Fibroblast of peridontal ligament (primary cell): ENCODE measurements at regions not wholly inside any gene's neighbourhood (a gene's known extent, or its start where the extent isn't known, plus 50 kb on each side); places are given as distances from the start of the nearest gene placed in this dataset.
"Not testable (repeated sequence)": the region's sequence is repeated elsewhere in the genome, so short reads cannot be mapped to it uniquely, and the experiment has no call there.

Experiments used
- DNase-seq: peaks from one replicate; pipeline ENCODE4 v3.0.0-alpha.2; 2010; ENCODE audit errors: extremely low read depth

DNA sequence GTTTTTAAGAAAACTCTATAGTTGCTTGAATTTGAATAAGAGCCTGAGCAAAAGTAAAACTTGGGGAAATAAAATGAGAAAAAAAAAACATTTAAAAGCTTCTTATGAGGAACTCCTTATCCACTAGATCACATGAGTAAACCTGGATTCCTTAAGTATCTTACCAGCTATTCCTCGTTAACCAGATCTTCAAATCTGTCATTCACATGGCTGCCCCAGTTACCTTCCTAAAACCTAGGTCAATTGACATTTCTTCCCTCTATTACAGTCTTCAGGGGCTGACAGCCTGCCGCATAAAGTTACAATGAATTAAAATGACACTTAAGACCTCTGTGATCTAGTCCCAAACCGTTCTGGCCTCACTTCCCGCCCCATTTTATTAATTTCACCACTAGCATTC is 583.6 kb downstream of the NR2F2 start:
- DNase-seq: no peak

DNA sequence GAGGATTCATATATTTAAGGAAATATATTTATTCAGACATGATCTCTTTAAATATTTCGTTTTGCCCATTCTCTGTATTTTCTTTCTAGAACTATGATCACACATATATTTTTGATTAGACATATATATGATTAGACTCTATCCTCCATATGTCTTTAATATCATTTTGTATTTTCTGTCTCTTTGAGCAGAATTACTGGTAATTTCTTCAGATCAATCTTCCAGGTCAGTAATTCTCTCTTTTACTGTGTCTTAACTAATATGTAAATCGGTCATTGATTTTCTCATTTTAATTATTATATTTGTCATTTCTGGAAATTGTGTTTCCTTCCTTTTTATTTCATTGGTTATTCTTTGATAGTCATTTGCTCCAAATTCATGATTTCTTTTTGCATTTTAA is 586.2 kb downstream of the NR2F2 start:
- DNase-seq: no peak

DNA sequence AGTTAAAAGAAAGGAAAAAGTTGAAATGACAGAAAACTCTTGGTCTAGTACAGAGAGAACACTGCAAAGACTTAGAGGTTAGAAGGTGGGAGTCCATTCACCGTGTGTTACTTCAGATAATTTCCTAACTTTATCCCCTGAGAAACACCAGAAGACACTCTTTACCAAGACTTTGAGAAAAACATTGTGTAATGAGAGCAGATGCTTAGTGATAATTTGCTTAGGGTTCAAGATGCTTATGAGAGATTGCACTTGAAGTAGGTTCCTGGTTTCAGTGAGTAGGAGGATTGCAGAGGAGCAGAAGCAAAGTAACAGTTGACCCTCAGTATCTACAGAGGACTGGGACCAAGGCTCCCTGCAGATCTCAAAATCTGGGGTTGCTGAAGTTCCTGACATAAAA is 594.1 kb downstream of the NR2F2 start:
- no peak for DNase-seq

GRCh38 chr15:96947296-96948229 is 617.1 kb downstream of the NR2F2 start:
- no peak for DNase-seq

DNA sequence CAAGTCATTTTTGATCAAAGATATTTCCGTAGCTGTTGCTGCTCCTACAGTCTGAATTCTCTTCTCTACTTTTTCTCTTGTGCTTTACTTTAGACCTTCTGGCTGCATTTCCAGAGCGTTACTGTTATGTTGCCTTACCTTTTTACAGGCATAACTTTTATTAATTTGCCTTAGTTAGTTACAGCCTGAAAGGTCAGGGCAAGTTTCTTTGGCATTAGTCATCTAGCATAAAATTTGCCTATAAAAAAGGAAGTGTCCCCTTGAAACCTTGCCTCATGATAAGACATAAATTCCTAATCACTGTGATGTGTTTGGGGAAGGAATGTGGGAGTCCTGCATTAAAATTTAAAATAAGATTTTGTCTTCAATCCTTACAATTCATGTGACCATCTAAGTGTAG is 618.5 kb downstream of the NR2F2 start:
- no peak for DNase-seq

GRCh38 chr15:96958721-96959120 is 628.2 kb downstream of the NR2F2 start:
- DNase-seq: no peak

GRCh38 chr15:96959501-96959900 is 629.0 kb downstream of the NR2F2 start:
- DNase-seq: no peak

- no peak for DNase-seq
These were observed 630.4 kb downstream of the NR2F2 start for GRCh38 chr15:96960711-96961480.

DNA sequence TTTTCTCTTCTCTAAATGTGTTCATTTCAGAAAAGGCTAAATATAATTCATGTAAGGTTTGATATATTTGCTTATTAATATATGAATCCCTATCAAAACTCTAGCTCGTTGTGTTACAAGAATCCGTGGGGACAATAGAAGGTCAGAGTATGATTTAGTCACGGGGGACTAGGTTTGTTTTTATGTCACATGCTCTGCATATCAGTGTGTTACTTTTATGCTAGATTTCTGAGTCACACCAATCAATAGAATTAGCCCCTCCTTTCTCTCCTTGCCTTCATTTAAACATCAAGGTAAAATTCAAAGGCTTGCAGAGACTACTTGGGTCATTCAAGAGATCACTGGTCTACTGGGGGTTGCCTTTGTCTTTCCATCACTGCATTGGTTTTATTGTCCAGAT is 636.1 kb downstream of the NR2F2 start:
- no peak for DNase-seq

DNA sequence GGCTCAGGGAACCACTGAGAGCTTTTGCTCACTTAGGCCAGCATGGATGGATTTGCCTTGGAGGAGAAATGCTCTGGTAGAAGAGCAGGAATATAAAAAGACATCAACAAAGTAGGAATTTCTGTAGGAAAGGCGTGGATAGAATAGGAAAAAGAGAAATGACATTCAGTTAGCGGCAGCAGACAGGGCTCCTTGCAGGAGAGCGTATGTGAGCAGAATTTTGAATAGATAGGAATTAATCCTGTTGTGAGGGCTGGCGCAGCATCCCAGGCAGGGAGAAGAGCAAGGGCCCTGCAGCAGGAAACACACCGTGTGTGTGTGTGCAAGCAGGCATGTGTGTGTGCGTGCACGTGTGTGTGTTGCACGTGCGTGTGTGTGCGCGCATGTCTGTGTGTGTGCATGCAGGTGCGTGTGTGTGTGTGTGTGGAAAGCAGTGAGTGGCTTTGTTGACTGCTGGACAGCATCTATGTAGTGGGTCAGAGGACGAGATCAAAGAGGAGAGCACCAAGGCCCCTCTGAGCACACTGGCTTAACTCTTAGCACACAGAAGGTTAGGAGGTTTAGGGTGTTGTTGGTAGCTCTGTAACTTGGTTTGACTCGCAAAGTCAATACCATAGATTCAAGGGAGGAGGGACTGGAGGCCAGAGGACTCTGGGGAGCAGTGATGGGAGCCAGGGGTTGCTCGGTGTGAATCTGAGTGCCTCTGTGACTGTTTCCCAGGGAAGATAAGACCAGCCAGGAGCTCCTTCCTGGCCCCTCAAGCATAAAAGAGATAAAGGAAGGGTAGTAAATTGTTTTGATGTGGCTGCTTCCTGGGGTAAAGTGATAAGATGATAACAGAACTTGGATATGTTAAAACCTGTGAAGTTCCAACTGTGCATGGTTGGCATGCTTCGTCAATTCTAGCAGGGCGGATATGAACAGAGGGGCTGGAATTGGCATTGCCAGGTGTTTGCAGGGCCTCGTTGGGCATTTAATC is 639.5 kb downstream of the NR2F2 start:
- no peak for DNase-seq

DNA sequence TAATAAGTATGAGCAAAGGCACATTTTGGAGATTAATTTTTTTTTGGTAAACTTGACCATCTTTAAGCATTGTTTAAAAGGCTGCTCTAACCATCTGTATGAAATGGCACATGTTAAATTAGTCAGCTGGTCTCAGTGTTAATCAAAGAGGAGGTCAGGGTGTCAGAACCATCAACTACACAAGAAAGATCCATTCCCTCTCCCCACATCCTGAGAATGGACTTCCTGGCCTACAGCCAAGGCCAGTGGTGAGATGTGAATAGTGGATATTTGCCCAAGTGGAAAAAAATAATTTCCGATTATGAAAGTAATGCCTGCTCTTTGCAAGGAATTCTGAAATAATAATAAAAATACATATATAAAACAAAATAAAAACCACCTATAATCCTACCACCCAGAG is 641.7 kb downstream of the NR2F2 start:
- no peak for DNase-seq

GRCh38 chr15:96974761-96975160 is 644.3 kb downstream of the NR2F2 start:
- DNase-seq: no peak

GRCh38 chr15:96977886-96978285 is 647.4 kb downstream of the NR2F2 start:
- no peak for DNase-seq

DNA sequence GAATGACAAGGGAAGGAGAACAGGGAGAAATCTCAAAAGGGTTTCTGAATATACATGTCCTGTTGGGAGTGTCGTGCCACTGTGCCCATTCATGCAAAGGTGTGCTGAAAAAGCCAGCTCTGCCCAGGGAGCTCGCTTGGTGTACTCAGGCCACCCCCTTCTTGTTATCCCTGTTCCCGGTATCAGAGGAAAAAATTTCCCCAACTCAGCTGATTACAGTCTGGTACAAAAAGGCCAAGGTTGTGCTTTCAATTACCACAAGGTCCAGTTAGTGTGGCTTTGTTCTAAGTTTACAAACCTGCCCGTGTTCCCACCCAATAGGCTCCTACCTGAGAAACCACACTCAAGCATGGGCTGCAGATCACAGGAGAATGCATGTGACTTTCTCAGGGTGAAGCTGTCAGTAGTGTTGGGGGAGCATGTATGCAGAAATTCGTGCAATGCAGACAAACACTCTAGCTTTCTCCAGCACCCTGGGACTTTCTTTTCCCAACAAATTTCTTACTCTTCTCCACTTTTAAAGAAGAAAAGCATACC is 648.5 kb downstream of the NR2F2 start:
- no peak for DNase-seq

GRCh38 chr15:96984121-96984671 is 653.7 kb downstream of the NR2F2 start:
- not testable (repeated sequence) for DNase-seq

- DNase-seq: no peak
These were observed 662.3 kb downstream of the NR2F2 start for GRCh38 chr15:96992817-96993216.

DNA sequence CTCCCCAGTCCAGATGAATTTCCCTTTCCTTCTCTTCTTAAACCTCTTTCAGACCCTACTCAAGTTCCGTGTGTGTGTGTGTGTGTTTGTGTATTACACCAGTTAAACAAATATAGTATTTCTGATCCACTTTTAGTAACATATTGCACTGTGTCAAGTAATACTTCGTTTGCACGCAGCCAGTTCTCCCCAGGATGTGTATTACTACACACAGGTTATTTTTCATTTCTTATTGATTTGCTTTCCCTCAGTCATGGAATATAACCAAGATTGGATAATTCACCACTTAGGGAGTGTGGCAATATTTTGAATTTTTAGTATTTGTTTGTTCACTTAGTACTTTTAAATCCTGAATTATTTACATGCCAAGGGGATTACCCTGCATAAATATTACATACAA is 667.0 kb downstream of the NR2F2 start:
- DNase-seq: no peak

- no peak for DNase-seq
These were observed 678.5 kb downstream of the NR2F2 start for GRCh38 chr15:97009031-97009431.

DNA sequence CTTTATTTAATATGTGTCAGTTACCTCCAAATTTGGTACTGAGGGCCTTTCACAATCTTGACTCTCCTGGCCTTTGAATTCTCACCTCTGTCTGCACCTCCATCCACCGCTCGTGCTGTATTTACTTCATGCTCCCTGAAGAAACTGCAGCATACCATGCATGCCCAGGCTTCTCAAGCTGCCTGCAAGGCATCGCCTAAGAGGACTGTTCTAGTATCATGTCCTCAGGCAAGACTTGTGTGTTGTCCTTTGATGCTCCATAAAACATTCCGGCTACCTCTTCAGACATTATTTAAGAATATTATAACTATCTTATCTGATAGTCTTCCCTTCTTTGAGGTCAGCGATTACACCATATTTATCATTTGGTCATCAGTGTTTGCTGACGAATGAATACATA is 682.5 kb downstream of the NR2F2 start:
- no peak for DNase-seq

DNA sequence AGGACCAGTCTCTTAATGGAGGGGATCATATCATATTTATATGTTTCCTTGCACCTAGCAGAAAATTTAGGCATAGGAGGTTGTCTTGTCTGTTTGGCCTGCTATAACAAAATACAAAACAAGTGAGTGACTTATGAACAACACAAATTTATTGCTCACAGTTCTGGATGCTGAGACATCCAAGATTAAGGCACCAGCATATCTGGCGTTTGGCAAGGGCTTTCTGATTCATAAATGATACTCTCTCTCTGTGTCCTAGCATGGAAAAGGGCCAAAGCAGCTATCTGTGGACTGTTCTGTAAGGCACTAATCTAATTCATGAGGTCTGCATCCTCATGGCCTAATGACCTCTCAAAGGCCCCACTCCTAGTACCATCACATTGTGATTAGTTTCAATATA is 683.0 kb downstream of the NR2F2 start:
- DNase-seq: no peak

- DNase-seq: no peak
These were observed 683.5 kb downstream of the NR2F2 start for GRCh38 chr15:97014001-97014400.
